Smooth muscle cell (in vitro differentiated cells): ENCODE measurements at regions not wholly inside any gene's neighbourhood (a gene's known extent, or its start where the extent isn't known, plus 50 kb on each side); places are given as distances from the start of the nearest gene placed in this dataset.

Source experiments
- DNase-seq: peaks from one replicate; lab custom pipeline; 2025; ENCODE audit not compliant: unreplicated experiment; lab: John Stamatoyannopoulos, UW
- H2AFZ ChIP-seq: fragments of 200-600 bp; sonication (generic); 2 replicates; pipeline ENCODE4 v1.6.0; 2016; ENCODE audit warnings: antibody characterized with exemption, low read depth, mild to moderate bottlenecking
- H3F3A ChIP-seq: fragments of 200-600 bp; sonication (generic); 2 replicates; pipeline ENCODE4 v1.6.0; 2017; ENCODE audit warnings: antibody characterized with exemption, low read depth
- H3K27ac ChIP-seq: fragments of 200-600 bp; sonication (generic); 2 replicates; pipeline ENCODE4 v1.5.1; 2016; ENCODE audit warnings: low read depth, mild to moderate bottlenecking
- H3K27me3 ChIP-seq: fragments of 200-600 bp; sonication (generic); 2 replicates; pipeline ENCODE4 v1.6.1; 2016; ENCODE audit warnings: low read depth, mild to moderate bottlenecking
- H3K36me3 ChIP-seq: fragments of 200-600 bp; sonication (generic); 2 replicates; pipeline ENCODE4 v1.5.1; 2016; ENCODE audit warnings: low read depth
- H3K4me1 ChIP-seq: fragments of 200-600 bp; sonication (generic); 2 replicates; pipeline ENCODE4 v1.5.1; 2016; ENCODE audit warnings: low read depth
- H3K4me2 ChIP-seq: fragments of 200-600 bp; sonication (generic); 2 replicates; pipeline ENCODE4 v1.6.0; 2016; ENCODE audit warnings: mild to moderate bottlenecking
- H3K4me3 ChIP-seq: fragments of 200-600 bp; sonication (generic); 2 replicates; pipeline ENCODE4 v1.5.1; 2016; ENCODE audit warnings: mild to moderate bottlenecking
- H3K79me2 ChIP-seq: fragments of 200-600 bp; sonication (generic); 2 replicates; pipeline ENCODE4 v1.6.0; 2016; ENCODE audit warnings: low read depth, mild to moderate bottlenecking
- H3K9ac ChIP-seq: fragments of 200-600 bp; sonication (generic); 2 replicates; pipeline ENCODE4 v1.6.0; 2016; ENCODE audit warnings: low read depth
- H3K9me3 ChIP-seq: fragments of 200-600 bp; sonication (generic); replicated peaks from 2 replicates; pipeline ENCODE4 v1.5.1; 2016; ENCODE audit warnings: low read depth
- H4K20me1 ChIP-seq: fragments of 200-600 bp; sonication (generic); 2 replicates; pipeline ENCODE4 v1.6.0; 2016; ENCODE audit warnings: low read depth
- CTCF ChIP-seq: fragments of 200-600 bp; sonication (generic); IDR thresholded peaks from 2 replicates; pipeline ENCODE4 v1.5.1; 2017; ENCODE audit warnings: borderline replicate concordance, mild to moderate bottlenecking, antibody characterized with exemption; ENCODE audit not compliant: insufficient read depth, poor library complexity, severe bottlenecking
- WGBS: methylation state at CpG from one replicate; pipeline ENCODE4 v1.1.7; 2016; ENCODE audit warnings: low lambda C conversion rate; 5-methylcytosine and 5-hydroxymethylcytosine counted together

- H3K27ac ChIP-seq, result peak overlapping the region; percentile 91
- WGBS, result 27% methylated on average over 11 of the region's 11 CpGs
- H3K4me2 ChIP-seq, result peak overlapping the region; percentile 88
- TF ChIP-seq CTCF, result no peak
- peaks cover 37% of the 10 kb centered on the region for H3K79me2 ChIP-seq
- peak overlapping the region; percentile 89 for H3K9ac ChIP-seq
- H4K20me1 ChIP-seq, result no peaks in the 10 kb centered on the region
- H3K9me3 ChIP-seq, result peaks cover 4% of the 10 kb centered on the region
- peak overlapping the region; percentile 57 for H3K4me3 ChIP-seq
- H3K27me3 ChIP-seq, result no peaks in the 10 kb centered on the region
- H2AFZ ChIP-seq, result peak overlapping the region; percentile 88
- peaks cover 5% of the 10 kb centered on the region for H3F3A ChIP-seq
- DNase-seq, result peak; percentile 10
- peaks cover 19% of the 10 kb centered on the region for H3K36me3 ChIP-seq
- H3K4me1 ChIP-seq, result peaks cover 17% of the 10 kb centered on the region
Observed at GRCh38 chr5:27472000-27472763, 433.8 kb upstream of the CDH9 start.

GRCh38 chr5:27466959-27467358, 428.6 kb upstream of the CDH9 start:
- Histone ChIP-seq H3K36me3 (no peaks in the 10 kb centered on the region), H3K27me3 (no peaks in the 10 kb centered on the region), H2AFZ (no peak overlapping the region), H3K4me1 (peaks cover 3% of the 10 kb centered on the region), H3K27ac (no peak overlapping the region), H3K79me2 (no peaks in the 10 kb centered on the region), H3F3A (peaks cover 5% of the 10 kb centered on the region), H3K4me3 (no peak overlapping the region), H4K20me1 (no peaks in the 10 kb centered on the region), H3K4me2 (no peak overlapping the region), H3K9me3 (no peaks in the 10 kb centered on the region), H3K9ac (no peak overlapping the region)
- DNase-seq, result no peak
- TF ChIP-seq CTCF, result no peak
- 97% methylated on average over 1 of the region's 1 CpG for WGBS

- Histone ChIP-seq H4K20me1 (no peaks in the 10 kb centered on the region), H3K9ac (no peak overlapping the region), H3F3A (peaks cover 5% of the 10 kb centered on the region), H3K4me1 (no peaks in the 10 kb centered on the region), H3K4me3 (no peak overlapping the region), H3K27me3 (no peaks in the 10 kb centered on the region), H3K9me3 (no peaks in the 10 kb centered on the region), H3K27ac (no peak overlapping the region), H3K79me2 (no peaks in the 10 kb centered on the region), H3K4me2 (no peak overlapping the region), H3K36me3 (no peaks in the 10 kb centered on the region), H2AFZ (no peak overlapping the region)
- DNase-seq, result no peak
- WGBS, result 89% methylated on average over 5 of the region's 5 CpGs
- no peak for TF ChIP-seq CTCF
Observed at GRCh38 chr5:27465140-27465539, 426.8 kb upstream of the CDH9 start.
